RPMI8226 (cell line): ENCODE measurements at regions not wholly inside any gene's neighbourhood (a gene's known extent, or its start where the extent isn't known, plus 50 kb on each side); places are given as distances from the start of the nearest gene placed in this dataset.

Source experiments
- DNase-seq: peaks from one replicate; pipeline ENCODE4 v3.0.0-alpha.2; 2015

GRCh38 chr13:111911754-111912452 lies 155.0 kb upstream of the SOX1 start:
- no peak for DNase-seq

GRCh38 chr13:111912453-111912866 lies 154.5 kb upstream of the SOX1 start:
- no peak for DNase-seq

- no peak for DNase-seq
Observed at GRCh38 chr13:111912991-111913760, 153.8 kb upstream of the SOX1 start.

GRCh38 chr13:111913761-111914140 lies 153.2 kb upstream of the SOX1 start:
- DNase-seq: peak; percentile 52

GRCh38 chr13:111914241-111915103 lies 152.5 kb upstream of the SOX1 start:
- DNase-seq: no peak

GRCh38 chr13:111915104-111915551 lies 151.8 kb upstream of the SOX1 start:
- no peak for DNase-seq

- no peak for DNase-seq
Observed at GRCh38 chr13:111916201-111916600, 150.7 kb upstream of the SOX1 start.

GRCh38 chr13:111917086-111917485 lies 149.9 kb upstream of the SOX1 start:
- no peak for DNase-seq

GRCh38 chr13:111917901-111918300 lies 149.0 kb upstream of the SOX1 start:
- DNase-seq: no peak

- no peak for DNase-seq
Observed at GRCh38 chr13:111919286-111919685, 147.7 kb upstream of the SOX1 start.

GRCh38 chr13:111919849-111920248 lies 147.1 kb upstream of the SOX1 start:
- no peak for DNase-seq

GRCh38 chr13:111920306-111920931 lies 146.5 kb upstream of the SOX1 start:
- DNase-seq: no peak

- DNase-seq: no peak
Observed at GRCh38 chr13:111920932-111921705, 145.8 kb upstream of the SOX1 start.

- DNase-seq: no peak
Observed at GRCh38 chr13:111922086-111922485, 144.9 kb upstream of the SOX1 start.

- no peak for DNase-seq
Observed at GRCh38 chr13:111923439-111923838, 143.5 kb upstream of the SOX1 start.

GRCh38 chr13:111923991-111924677 lies 142.8 kb upstream of the SOX1 start:
- no peak for DNase-seq

- DNase-seq: no peak
Observed at GRCh38 chr13:111924678-111925075, 142.3 kb upstream of the SOX1 start.

GRCh38 chr13:111925146-111925875 lies 141.6 kb upstream of the SOX1 start:
- no peak for DNase-seq

GRCh38 chr13:111926501-111927180 lies 140.3 kb upstream of the SOX1 start:
- no peak for DNase-seq

GRCh38 chr13:111927181-111927540 lies 139.8 kb upstream of the SOX1 start:
- DNase-seq: no peak
